Umbilical cord (tissue), 1 donor: ENCODE measurements at regions not wholly inside any gene's neighbourhood (a gene's known extent, or its start where the extent isn't known, plus 50 kb on each side); places are given as distances from the start of the nearest gene placed in this dataset.

Experiments used
- DNase-seq: peaks from one replicate; pipeline ENCODE4 v3.0.0-alpha.2; 2015; ENCODE audit warnings: low spot score

- no peak for DNase-seq
These were observed 188.1 kb upstream of the VGLL2 start for GRCh38 chr6:117077300-117077699.

- DNase-seq: no peak
These were observed 186.7 kb upstream of the VGLL2 start for GRCh38 chr6:117078624-117079023.

- no peak for DNase-seq
These were observed 185.4 kb upstream of the VGLL2 start for GRCh38 chr6:117079951-117080350.

- DNase-seq: no peak
These were observed 175.8 kb upstream of the VGLL2 start for GRCh38 chr6:117089604-117090003.

- no peak for DNase-seq
These were observed 155.2 kb upstream of the VGLL2 start for GRCh38 chr6:117110146-117110545.

- DNase-seq: no peak
These were observed 154.6 kb upstream of the VGLL2 start for GRCh38 chr6:117110737-117111136.

GRCh38 chr6:117117652-117118051, 147.7 kb upstream of the VGLL2 start:
- DNase-seq: no peak

- no peak for DNase-seq
These were observed 146.9 kb upstream of the VGLL2 start for GRCh38 chr6:117118490-117118889.

GRCh38 chr6:117126213-117126612, 139.1 kb upstream of the VGLL2 start:
- DNase-seq: no peak

- no peak for DNase-seq
These were observed 137.3 kb upstream of the VGLL2 start for GRCh38 chr6:117128052-117128451.

- no peak for DNase-seq
These were observed 135.2 kb upstream of the VGLL2 start for GRCh38 chr6:117130125-117130524.

- no peak for DNase-seq
These were observed 128.7 kb upstream of the VGLL2 start for GRCh38 chr6:117136702-117137101.

GRCh38 chr6:117137711-117138110, 127.6 kb upstream of the VGLL2 start:
- no peak for DNase-seq

- no peak for DNase-seq
These were observed 126.9 kb upstream of the VGLL2 start for GRCh38 chr6:117138425-117138824.

- DNase-seq: no peak
These were observed 126.4 kb upstream of the VGLL2 start for GRCh38 chr6:117138920-117139319.

GRCh38 chr6:117142142-117142541, 123.2 kb upstream of the VGLL2 start:
- DNase-seq: no peak

- no peak for DNase-seq
These were observed 122.4 kb upstream of the VGLL2 start for GRCh38 chr6:117142995-117143394.

- DNase-seq: no peak
These were observed 121.7 kb upstream of the VGLL2 start for GRCh38 chr6:117143647-117144046.

- no peak for DNase-seq
These were observed 119.4 kb upstream of the VGLL2 start for GRCh38 chr6:117145940-117146339.

GRCh38 chr6:117149324-117149723, 116.0 kb upstream of the VGLL2 start:
- DNase-seq: no peak

- no peak for DNase-seq
These were observed 108.6 kb upstream of the VGLL2 start for GRCh38 chr6:117156741-117157140.

- no peak for DNase-seq
These were observed 107.9 kb upstream of the VGLL2 start for GRCh38 chr6:117157448-117157847.

GRCh38 chr6:117165911-117166499, 99.4 kb upstream of the VGLL2 start:
- DNase-seq: no peak

- no peak for DNase-seq
These were observed 97.7 kb upstream of the VGLL2 start for GRCh38 chr6:117167520-117168271.
